Body of pancreas (tissue), 4 donors: ENCODE measurements at regions not wholly inside any gene's neighbourhood (a gene's known extent, or its start where the extent isn't known, plus 50 kb on each side); places are given as distances from the start of the nearest gene placed in this dataset.
A peak's percentile ranks its signal among the peaks of the same experiment; 100 is the strongest.

Source experiments
- ATAC-seq: fragments of 150-250 bp; one replicate; pipeline ENCODE4 v1.9.1; 2016
- DNase-seq, 4 donors: peaks; one replicate each; pipeline ENCODE4 v3.0.0-alpha.2; 2019
- H3K27ac ChIP-seq, 4 donors: fragments of 200-600 bp; sonication (generic); 1 replicate in 3 of 4; 2 replicates in 1 of 4; pipeline versions ENCODE4 v1.5.1 to v1.6.1; 2016 to 2019; ENCODE audit warnings: mild to moderate bottlenecking in 1 of 4, mixed read lengths in 1 of 4, moderate library complexity in 1 of 4
- H3K27me3 ChIP-seq, 2 donors: fragments of 200-600 bp; sonication (generic); one replicate each; pipeline ENCODE4 v1.6.0; 2016; ENCODE audit warnings: mild to moderate bottlenecking in 1 of 2
- H3K36me3 ChIP-seq, 2 donors: fragments of 200-600 bp; sonication (generic); replicated peaks in 1 of 2; 2 replicates each; pipeline ENCODE4 v1.5.1; 2016; ENCODE audit warnings: low read depth in 2 of 2; ENCODE audit not compliant: insufficient read depth in 1 of 2
- H3K4me1 ChIP-seq: fragments of 200-600 bp; sonication (generic); one replicate; pipeline ENCODE4 v1.6.0; 2016
- H3K4me3 ChIP-seq, 2 donors: fragments of 200-600 bp; sonication (generic); 1 replicate in 1 of 2; 2 replicates in 1 of 2; pipeline ENCODE4 v1.5.1; 2016 to 2019
- H3K9me3 ChIP-seq, 3 donors: fragments of 200-600 bp; sonication (generic); 1 replicate in 2 of 3; 2 replicates in 1 of 3; pipeline ENCODE4 v1.5.1; 2016
- CTCF ChIP-seq, 7 experiments: fragments of 450-650 bp in 4 of 7; fragments of 200-600 bp in 3 of 7; sonication (generic) in 3 of 7; IDR thresholded peaks; one replicate each; pipeline ENCODE4 v1.5.1; 2016 to 2019; ENCODE audit warnings: antibody characterized with exemption in 7 of 7
- POLR2A ChIP-seq, 3 donors: fragments of 450-650 bp; IDR thresholded peaks; one replicate each; pipeline ENCODE4 v1.6.1; 2016; ENCODE audit warnings: antibody characterized with exemption in 3 of 3, mild to moderate bottlenecking in 2 of 3
- WGBS, 2 donors: methylation state at CpG; one replicate each; pipeline ENCODE4 v1.1.5; 2017; 5-methylcytosine and 5-hydroxymethylcytosine counted together
- intact Hi-C: fragments of 100-400 bp; cut with DNase I; formaldehyde crosslinking; loops from one replicate; pipeline ENCODE4 v1.15.1; 2023

- 28 to 33% methylated on average over 2 of the region's 2 CpGs for WGBS, 2 donors
- TF ChIP-seq CTCF (IDR thresholded peaks at IDR 0.05): no peak
- no peak for TF ChIP-seq POLR2A (IDR thresholded peaks at IDR 0.05)
- Histone ChIP-seq H3K27ac (peak overlapping the region in 1 of 4 donors; percentile 24), H3K36me3 (no peaks in the 10 kb centered on the region), H3K4me3 (no peak overlapping the region), H3K9me3 (no peaks in the 10 kb centered on the region), H3K27me3 (no peaks in the 10 kb centered on the region), H3K4me1 (no peaks in the 10 kb centered on the region)
- intact Hi-C loops: no loop called here
- no peak for DNase-seq
- no peak for ATAC-seq
Observed at GRCh38 chr2:63676135-63676534, 87.4 kb downstream of the MDH1 start.

- DNase-seq: no peak
- TF ChIP-seq CTCF (IDR thresholded peaks at IDR 0.05) (no peak), POLR2A (IDR thresholded peaks at IDR 0.05) (no peak)
Observed at GRCh38 chr2:63678085-63678484, 89.3 kb downstream of the MDH1 start.

GRCh38 chr2:63678551-63678950, 89.8 kb downstream of the MDH1 start:
- TF ChIP-seq CTCF (IDR thresholded peaks at IDR 0.05): no peak
- TF ChIP-seq POLR2A (IDR thresholded peaks at IDR 0.05): no peak
- 82 to 94% methylated on average over 4 of the region's 4 CpGs for WGBS, 2 donors
- ATAC-seq: no peak
- H3K27ac ChIP-seq: no peak overlapping the region
- no peaks in the 10 kb centered on the region for H3K36me3 ChIP-seq
- no peak for DNase-seq
- no peaks in the 10 kb centered on the region for H3K4me1 ChIP-seq
- intact Hi-C loops: no loop called here
- no peak overlapping the region for H3K4me3 ChIP-seq
- H3K9me3 ChIP-seq: no peaks in the 10 kb centered on the region
- H3K27me3 ChIP-seq: no peaks in the 10 kb centered on the region

More at GRCh38 chr2:63678085-63678484, 89.3 kb downstream of the MDH1 start:
- 88 to 90% methylated on average over 2 of the region's 2 CpGs for WGBS, 2 donors
- Histone ChIP-seq H3K4me3 (no peak overlapping the region), H3K27me3 (no peaks in the 10 kb centered on the region), H3K36me3 (no peaks in the 10 kb centered on the region), H3K27ac (no peak overlapping the region), H3K4me1 (no peaks in the 10 kb centered on the region), H3K9me3 (no peaks in the 10 kb centered on the region)
- intact Hi-C loops: no loop called here
- no peak for ATAC-seq

GRCh38 chr2:63679252-63679855, 90.6 kb downstream of the MDH1 start:
- intact Hi-C loops: no loop called here
- H3K27ac ChIP-seq: no peak overlapping the region
- no peaks in the 10 kb centered on the region for H3K27me3 ChIP-seq
- H3K4me3 ChIP-seq: no peak overlapping the region
- no peaks in the 10 kb centered on the region for H3K9me3 ChIP-seq
- WGBS, 2 donors: 83 to 84% methylated on average over 5 of the region's 5 CpGs
- no peaks in the 10 kb centered on the region for H3K36me3 ChIP-seq
- no peak for TF ChIP-seq CTCF (IDR thresholded peaks at IDR 0.05)
- no peak for TF ChIP-seq POLR2A (IDR thresholded peaks at IDR 0.05)
- H3K4me1 ChIP-seq: no peaks in the 10 kb centered on the region
- ATAC-seq: no peak
- DNase-seq: no peak

GRCh38 chr2:63680455-63680854, 91.7 kb downstream of the MDH1 start:
- no peaks in the 10 kb centered on the region for H3K4me1 ChIP-seq
- intact Hi-C loops: no loop called here
- no peak overlapping the region for H3K27ac ChIP-seq
- no peaks in the 10 kb centered on the region for H3K36me3 ChIP-seq
- DNase-seq: no peak
- ATAC-seq: no peak
- H3K27me3 ChIP-seq: no peaks in the 10 kb centered on the region
- 75% methylated on average over 1 of the region's 1 CpG; no CpG with 5 or more reads in 1 of the 2 donors for WGBS, 2 donors
- no peak for TF ChIP-seq POLR2A (IDR thresholded peaks at IDR 0.05)
- no peak for TF ChIP-seq CTCF (IDR thresholded peaks at IDR 0.05)
- no peaks in the 10 kb centered on the region for H3K9me3 ChIP-seq
- H3K4me3 ChIP-seq: no peak overlapping the region
